Daoy (cell line): ENCODE measurements at regions not wholly inside any gene's neighbourhood (a gene's known extent, or its start where the extent isn't known, plus 50 kb on each side); places are given as distances from the start of the nearest gene placed in this dataset.
"Not testable (repeated sequence)": the region's sequence is repeated elsewhere in the genome, so short reads cannot be mapped to it uniquely, and the experiment has no call there.

Source experiments
- DNase-seq: peaks from one replicate; pipeline ENCODE4 v3.0.0-alpha.2; 2015; ENCODE audit warnings: low read depth

- DNase-seq = no peak
These were observed 321.7 kb downstream of the TXNL1 start for GRCh38 chr18:56316727-56317126.

- no peak for DNase-seq
These were observed 323.0 kb downstream of the TXNL1 start for GRCh38 chr18:56315363-56315762.

GRCh38 chr18:56314396-56314795, 324.0 kb downstream of the TXNL1 start:
- DNase-seq = no peak

GRCh38 chr18:56312551-56313335, 325.6 kb downstream of the TXNL1 start:
- no peak for DNase-seq

GRCh38 chr18:56309104-56309503, 329.3 kb downstream of the TXNL1 start:
- DNase-seq = no peak

GRCh38 chr18:56307354-56308170, 330.8 kb downstream of the TXNL1 start:
- DNase-seq = no peak

- DNase-seq = no peak
These were observed 331.6 kb downstream of the TXNL1 start for GRCh38 chr18:56306797-56307196.

- DNase-seq = no peak
These were observed 332.8 kb downstream of the TXNL1 start for GRCh38 chr18:56305583-56305982.

- DNase-seq = no peak
These were observed 336.2 kb downstream of the TXNL1 start for GRCh38 chr18:56302156-56302555.

GRCh38 chr18:56299740-56300139, 338.7 kb downstream of the TXNL1 start:
- DNase-seq = no peak

GRCh38 chr18:56298935-56299334, 339.5 kb downstream of the TXNL1 start:
- DNase-seq = peak; percentile 72

- DNase-seq = no peak
These were observed 342.0 kb downstream of the TXNL1 start for GRCh38 chr18:56296381-56296780.

GRCh38 chr18:56294484-56295183, 343.8 kb downstream of the TXNL1 start:
- no peak for DNase-seq

- no peak for DNase-seq
These were observed 347.1 kb downstream of the TXNL1 start for GRCh38 chr18:56291294-56291693.

- DNase-seq = no peak
These were observed 349.0 kb downstream of the TXNL1 start for GRCh38 chr18:56289381-56289780.

- peak; percentile 58 for DNase-seq
These were observed 351.5 kb downstream of the TXNL1 start for GRCh38 chr18:56286775-56287325.

GRCh38 chr18:56285387-56286065, 352.9 kb downstream of the TXNL1 start:
- no peak for DNase-seq

GRCh38 chr18:56284319-56284718, 354.1 kb downstream of the TXNL1 start:
- no peak for DNase-seq

- no peak for DNase-seq
These were observed 355.1 kb downstream of the TXNL1 start for GRCh38 chr18:56283316-56283715.

- DNase-seq = no peak
These were observed 355.9 kb downstream of the TXNL1 start for GRCh38 chr18:56282234-56283104.

- DNase-seq = not testable (repeated sequence)
These were observed 358.6 kb downstream of the TXNL1 start for GRCh38 chr18:56279816-56280215.
